Aorta (tissue), 5 donors: ENCODE measurements at regions not wholly inside any gene's neighbourhood (a gene's known extent, or its start where the extent isn't known, plus 50 kb on each side); places are given as distances from the start of the nearest gene placed in this dataset.
"Not testable (repeated sequence)": the region's sequence is repeated elsewhere in the genome, so short reads cannot be mapped to it uniquely, and the experiment has no call there.

Source experiments
- ATAC-seq: fragments of 200-7000 bp; cut with Tn5 transposase; one replicate; pipeline ENCODE4 v1.9.1; 2022; ENCODE audit warnings: moderate library complexity; ENCODE audit not compliant: low FRiP score
- DNase-seq, 2 donors: peaks; one replicate each; pipeline ENCODE4 v3.0.0-alpha.2; 2020
- H3K27ac ChIP-seq, 2 donors: one replicate each; pipeline ENCODE4 v1.5.1; 2013; ENCODE audit warnings: low read length in 2 of 2, mild to moderate bottlenecking in 2 of 2, moderate library complexity in 2 of 2, control low read depth in 1 of 2, inconsistent platforms in 1 of 2, low read depth in 1 of 2
- H3K27me3 ChIP-seq, 2 donors: one replicate each; pipeline ENCODE4 v1.6.1; 2013; ENCODE audit warnings: control low read depth in 1 of 2, low read length in 1 of 2, mild to moderate bottlenecking in 1 of 2, moderate library complexity in 1 of 2; ENCODE audit not compliant: insufficient read depth in 2 of 2, control insufficient read depth in 1 of 2
- H3K36me3 ChIP-seq, 2 donors: one replicate each; pipeline ENCODE4 v1.6.1; 2013; ENCODE audit warnings: control low read depth in 1 of 2, low read length in 1 of 2, mild to moderate bottlenecking in 1 of 2; ENCODE audit not compliant: insufficient read depth in 2 of 2, control insufficient read depth in 1 of 2
- H3K4me1 ChIP-seq, 2 donors: one replicate each; pipeline ENCODE4 v1.6.1; 2013; ENCODE audit warnings: low read length in 2 of 2, control low read depth in 1 of 2, mild to moderate bottlenecking in 1 of 2, moderate library complexity in 1 of 2; ENCODE audit not compliant: insufficient read depth in 2 of 2, control insufficient read depth in 1 of 2
- H3K4me3 ChIP-seq, 2 donors: one replicate each; pipeline ENCODE4 v1.5.1; 2013; ENCODE audit warnings: low read length in 2 of 2, control low read depth in 1 of 2, mild to moderate bottlenecking in 1 of 2
- H3K9me3 ChIP-seq: one replicate; pipeline ENCODE4 v1.6.1; 2013; ENCODE audit warnings: mild to moderate bottlenecking, low read length; ENCODE audit not compliant: control insufficient read depth
- WGBS, 2 donors: extraction: QIAGEN DNeasy Blood & Tissue Kit; methylation state at CpG; one replicate each; pipeline ENCODE4 v1.1.7; 2013; 5-methylcytosine and 5-hydroxymethylcytosine counted together
- intact Hi-C, 2 donors: fragments of 100-400 bp; cut with DNase I; formaldehyde crosslinking; loops; one replicate each; pipeline versions ENCODE4 v1.14.2 to v1.15.0; 2022
- donor health status: healthy with polysubstance abuse.
- donor health status: Bipolar disorder and iron deficiency.
- donor health status: DM: no; HTN: no; CAD: no.
- donor health status: DM: no; HTN: no; CAD: no.
- donor health status: DM: yes; HTN: yes; CAD: no.

DNA sequence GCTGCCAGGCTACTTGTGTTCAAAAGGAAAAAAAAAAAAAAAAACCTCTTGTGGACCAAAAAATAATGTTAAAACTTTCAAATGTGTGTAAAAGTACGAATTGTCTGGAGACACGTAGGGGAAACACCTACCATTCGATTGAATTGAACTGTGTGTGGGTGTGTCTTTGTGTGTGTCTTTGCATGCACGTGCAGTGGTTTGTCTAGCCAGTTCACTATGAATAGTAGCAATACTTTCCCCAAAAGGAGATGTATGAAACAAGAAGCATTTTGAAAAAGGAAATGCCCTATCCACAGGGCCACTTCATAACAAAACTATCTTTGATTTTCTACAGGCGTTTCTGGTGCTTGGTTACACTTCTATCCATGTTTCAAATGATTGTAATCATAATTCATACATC lies 186.8 kb downstream of the RPRM start:
- Histone ChIP-seq H3K4me1 (no peaks in the 10 kb centered on the region), H3K4me3 (no peak overlapping the region), H3K36me3 (no peaks in the 10 kb centered on the region), H3K27me3 (no peaks in the 10 kb centered on the region), H3K27ac (no peak overlapping the region), H3K9me3 (no peaks in the 10 kb centered on the region)
- intact Hi-C loops: no loop called here
- DNase-seq (no peak), ATAC-seq (no peak)
- 64 to 69% methylated on average over 5 of the region's 5 CpGs for WGBS, 2 donors

- Histone ChIP-seq H3K27ac (no peak overlapping the region), H3K9me3 (peaks cover 4% of the 10 kb centered on the region), H3K36me3 (no peaks in the 10 kb centered on the region), H3K27me3 (no peaks in the 10 kb centered on the region), H3K4me3 (no peak overlapping the region), H3K4me1 (no peaks in the 10 kb centered on the region)
- DNase-seq (no peak), ATAC-seq (no peak)
- 39 to 41% methylated on average over 24 of the region's 24 CpGs for WGBS, 2 donors
- intact Hi-C loops: no loop called here
Observed at GRCh38 chr2:153287109-153287801, 191.3 kb downstream of the RPRM start.

DNA sequence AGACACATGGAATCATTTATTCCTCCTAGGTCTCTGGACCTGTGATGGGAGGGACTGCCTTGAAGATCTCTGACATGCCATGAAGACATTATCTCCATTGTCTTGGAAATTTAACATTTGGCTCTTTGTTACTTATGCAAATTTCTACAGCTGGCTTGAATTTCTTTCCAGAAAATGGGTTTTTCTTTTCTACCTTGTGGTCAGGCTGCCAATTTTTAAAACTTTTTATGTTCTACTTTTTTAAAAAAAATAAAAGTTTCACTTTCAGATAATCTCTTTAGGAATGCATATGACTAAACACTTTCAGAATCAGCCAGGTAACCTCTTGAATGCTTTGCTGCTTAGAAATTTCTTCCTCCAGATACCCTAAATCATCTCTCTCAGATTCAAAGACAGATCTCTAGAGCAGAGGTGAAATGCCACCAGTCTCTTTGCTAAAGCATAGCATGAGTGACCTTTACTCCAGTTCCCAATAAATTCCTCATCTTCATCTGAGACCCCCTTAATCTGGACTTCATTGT lies 209.6 kb downstream of the RPRM start:
- Histone ChIP-seq H3K9me3 (peaks cover 5% of the 10 kb centered on the region), H3K27me3 (no peaks in the 10 kb centered on the region), H3K4me3 (no peak overlapping the region), H3K27ac (no peak overlapping the region), H3K4me1 (no peaks in the 10 kb centered on the region), H3K36me3 (no peaks in the 10 kb centered on the region)
- no peak for ATAC-seq
- intact Hi-C loops: no loop called here
- DNase-seq: no peak

DNA sequence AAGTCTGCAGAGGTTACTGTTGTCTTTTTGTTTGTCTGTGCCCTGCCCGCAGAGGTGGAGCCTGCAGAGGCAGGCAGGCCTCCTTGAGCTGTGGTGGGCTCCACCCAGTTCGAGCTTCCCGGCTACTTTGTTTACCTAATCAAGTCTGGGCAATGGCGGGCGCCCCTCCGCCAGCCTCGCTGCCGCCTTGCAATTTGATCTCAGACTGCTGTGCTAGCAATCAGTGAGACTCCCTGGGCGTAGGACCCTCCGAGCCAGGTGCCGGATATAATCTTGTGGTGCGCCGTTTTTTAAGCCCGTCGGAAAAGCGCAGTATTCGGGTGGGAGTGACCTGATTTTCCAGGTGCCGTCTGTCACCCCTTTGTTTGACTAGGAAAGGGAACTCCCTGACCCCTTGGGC lies 221.7 kb downstream of the RPRM start:
- H3K36me3 ChIP-seq, H3K4me1 ChIP-seq, H3K27me3 ChIP-seq, H3K27ac ChIP-seq, H3K4me3 ChIP-seq, ATAC-seq, H3K9me3 ChIP-seq, intact Hi-C loops: not testable (repeated sequence)
- DNase-seq: peak in 1 of 2 donors; percentile 9
- 71 to 80% methylated on average over 13 to 17 of the region's 18 CpGs for WGBS, 2 donors

DNA sequence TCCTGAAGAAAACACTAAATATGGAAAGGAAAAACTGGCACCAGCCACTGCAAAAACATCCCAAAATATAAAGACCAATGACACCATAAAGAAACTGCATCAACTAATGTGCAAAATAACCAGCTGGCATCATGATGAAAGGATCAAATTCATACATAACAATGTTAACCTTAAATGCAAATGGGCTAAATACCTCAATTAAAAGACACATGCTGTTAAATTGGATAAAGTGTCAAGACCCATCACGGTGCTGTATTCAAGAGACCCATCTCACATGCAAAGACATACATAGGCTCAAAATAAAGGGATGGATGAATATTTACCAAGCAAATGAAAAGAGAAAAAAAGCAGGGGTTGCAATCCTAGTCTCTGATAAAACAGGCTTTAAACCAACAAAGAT lies 231.9 kb downstream of the RPRM start:
- 17 to 19% methylated on average over 1 of the region's 1 CpG for WGBS, 2 donors

GRCh38 chr2:153235516-153235915 lies 243.0 kb downstream of the RPRM start:
- 87 to 92% methylated on average over 1 of the region's 1 CpG for WGBS, 2 donors
- H3K4me3 ChIP-seq: no peak overlapping the region
- no peaks in the 10 kb centered on the region for H3K36me3 ChIP-seq
- H3K9me3 ChIP-seq: no peaks in the 10 kb centered on the region
- no peaks in the 10 kb centered on the region for H3K4me1 ChIP-seq
- ATAC-seq: no peak
- no peaks in the 10 kb centered on the region for H3K27me3 ChIP-seq
- H3K27ac ChIP-seq: no peak overlapping the region
- intact Hi-C loops: no loop called here
- DNase-seq: no peak

More for the DNA sequence above, 231.9 kb downstream of the RPRM start:
- intact Hi-C loops, H3K27ac ChIP-seq, DNase-seq, H3K4me3 ChIP-seq, H3K27me3 ChIP-seq, H3K9me3 ChIP-seq, ATAC-seq, H3K4me1 ChIP-seq, H3K36me3 ChIP-seq: not testable (repeated sequence)

DNA sequence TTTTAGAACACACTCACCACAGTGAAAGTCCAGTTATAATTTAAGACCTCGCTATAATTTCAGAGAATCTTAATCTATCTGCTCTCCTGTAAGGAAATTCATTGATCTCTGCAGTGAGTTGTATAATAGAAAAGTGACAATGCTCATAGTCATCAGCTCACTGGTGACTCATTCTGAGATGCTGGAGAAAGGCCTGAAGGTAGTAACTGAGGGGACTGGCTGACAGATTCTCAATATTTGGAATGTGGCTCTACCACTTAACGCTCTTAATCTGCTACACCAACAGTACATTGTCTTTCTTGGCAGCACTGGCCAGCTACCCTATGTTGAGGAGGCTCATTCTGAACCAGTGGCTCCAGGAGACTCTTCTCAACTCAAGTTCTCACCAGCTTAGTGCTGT lies 246.1 kb downstream of the RPRM start:
- ATAC-seq: no peak
- Histone ChIP-seq H3K4me3 (no peak overlapping the region), H3K9me3 (no peaks in the 10 kb centered on the region), H3K27me3 (no peaks in the 10 kb centered on the region), H3K27ac (no peak overlapping the region), H3K4me1 (no peaks in the 10 kb centered on the region), H3K36me3 (no peaks in the 10 kb centered on the region)
- intact Hi-C loops: no loop called here
- 77 to 85% methylated on average over 2 of the region's 2 CpGs for WGBS, 2 donors
- DNase-seq: no peak

DNA sequence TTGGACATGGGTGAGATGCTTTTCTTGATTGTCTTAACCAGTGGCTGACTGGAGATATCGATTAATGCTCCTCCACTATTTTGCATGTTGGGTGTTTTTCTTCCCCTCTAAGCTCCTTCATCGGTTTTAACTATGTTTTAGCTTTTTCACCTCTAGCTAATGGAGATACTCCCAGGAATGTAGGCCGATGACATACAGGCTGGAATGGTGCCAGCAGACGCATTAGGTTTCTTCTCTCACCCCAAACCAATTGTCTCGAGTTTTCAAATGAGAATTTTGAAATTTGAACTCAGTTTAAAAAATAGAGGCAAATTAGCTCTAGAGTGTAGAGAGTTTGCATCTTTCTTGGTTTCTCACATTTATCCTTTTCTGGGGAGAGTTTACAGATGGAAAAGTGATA lies 247.6 kb downstream of the RPRM start:
- ATAC-seq: no peak
- Histone ChIP-seq H3K9me3 (no peaks in the 10 kb centered on the region), H3K4me1 (no peaks in the 10 kb centered on the region), H3K4me3 (no peak overlapping the region), H3K27me3 (no peaks in the 10 kb centered on the region), H3K36me3 (no peaks in the 10 kb centered on the region), H3K27ac (no peak overlapping the region)
- DNase-seq: no peak
- 53 to 56% methylated on average over 5 of the region's 5 CpGs for WGBS, 2 donors
- intact Hi-C loops: no loop called here

GRCh38 chr2:153228904-153229303 lies 249.7 kb downstream of the RPRM start:
- DNase-seq (no peak), ATAC-seq (no peak)
- Histone ChIP-seq H3K27me3 (no peaks in the 10 kb centered on the region), H3K4me1 (no peaks in the 10 kb centered on the region), H3K9me3 (no peaks in the 10 kb centered on the region), H3K27ac (no peak overlapping the region), H3K4me3 (no peak overlapping the region), H3K36me3 (no peaks in the 10 kb centered on the region)
- intact Hi-C loops: no loop called here
